ENCODE measurements at regions not wholly inside any gene's neighbourhood (a gene's known extent, or its start where the extent isn't known, plus 50 kb on each side); places are given as distances from the start of the nearest gene placed in this dataset.

DNA sequence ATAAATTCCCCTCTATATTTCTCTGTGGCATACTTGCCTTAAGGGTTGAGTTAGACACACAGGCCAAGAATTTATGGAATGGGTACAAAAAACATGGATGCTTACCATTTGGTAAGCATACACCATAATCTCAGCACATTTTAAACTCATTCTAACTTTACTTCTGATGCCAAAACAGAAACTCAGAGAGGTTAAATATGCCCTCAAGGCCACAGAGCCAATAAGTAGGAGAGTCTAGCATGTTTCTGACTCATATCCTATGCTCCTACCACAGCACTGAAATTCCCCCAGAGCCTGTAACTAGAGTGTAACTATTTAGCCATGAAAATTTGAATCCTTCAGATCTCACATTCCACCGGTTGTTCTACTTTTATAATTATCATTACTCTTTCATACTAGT is 559.7 kb downstream of the ACTL7B start:
- TF ChIP-seq, protein P1, sequence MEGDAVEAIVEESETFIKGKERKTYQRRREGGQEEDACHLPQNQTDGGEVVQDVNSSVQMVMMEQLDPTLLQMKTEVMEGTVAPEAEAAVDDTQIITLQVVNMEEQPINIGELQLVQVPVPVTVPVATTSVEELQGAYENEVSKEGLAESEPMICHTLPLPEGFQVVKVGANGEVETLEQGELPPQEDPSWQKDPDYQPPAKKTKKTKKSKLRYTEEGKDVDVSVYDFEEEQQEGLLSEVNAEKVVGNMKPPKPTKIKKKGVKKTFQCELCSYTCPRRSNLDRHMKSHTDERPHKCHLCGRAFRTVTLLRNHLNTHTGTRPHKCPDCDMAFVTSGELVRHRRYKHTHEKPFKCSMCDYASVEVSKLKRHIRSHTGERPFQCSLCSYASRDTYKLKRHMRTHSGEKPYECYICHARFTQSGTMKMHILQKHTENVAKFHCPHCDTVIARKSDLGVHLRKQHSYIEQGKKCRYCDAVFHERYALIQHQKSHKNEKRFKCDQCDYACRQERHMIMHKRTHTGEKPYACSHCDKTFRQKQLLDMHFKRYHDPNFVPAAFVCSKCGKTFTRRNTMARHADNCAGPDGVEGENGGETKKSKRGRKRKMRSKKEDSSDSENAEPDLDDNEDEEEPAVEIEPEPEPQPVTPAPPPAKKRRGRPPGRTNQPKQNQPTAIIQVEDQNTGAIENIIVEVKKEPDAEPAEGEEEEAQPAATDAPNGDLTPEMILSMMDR (IDR thresholded peaks at IDR 0.05): no peak
- TF ChIP-seq POLR2AphosphoS5 (IDR thresholded peaks at IDR 0.05): no peak
